KMS-11 (cell line): ENCODE measurements at regions not wholly inside any gene's neighbourhood (a gene's known extent, or its start where the extent isn't known, plus 50 kb on each side); places are given as distances from the start of the nearest gene placed in this dataset.

Experiments
- H2AFZ ChIP-seq: fragments of 200-600 bp; sonication (generic); 2 replicates; pipeline ENCODE4 v1.6.1; 2016; ENCODE audit warnings: antibody characterized with exemption, mixed run types, low read depth
- H3K27ac ChIP-seq: fragments of 200-600 bp; sonication (generic); 2 replicates; pipeline ENCODE4 v1.6.1; 2016; ENCODE audit warnings: mild to moderate bottlenecking, mixed run types
- H3K27me3 ChIP-seq: fragments of 200-600 bp; sonication (generic); 2 replicates; pipeline ENCODE4 v1.6.1; 2017; ENCODE audit warnings: mild to moderate bottlenecking, low read depth, mixed run types, moderate library complexity; ENCODE audit not compliant: insufficient read depth
- H3K36me3 ChIP-seq: fragments of 200-600 bp; sonication (generic); 2 replicates; pipeline ENCODE4 v1.6.1; 2017; ENCODE audit warnings: mild to moderate bottlenecking, mixed run types; ENCODE audit not compliant: insufficient read depth
- H3K4me1 ChIP-seq: fragments of 200-600 bp; sonication (generic); 2 replicates; pipeline ENCODE4 v1.6.1; 2016; ENCODE audit warnings: mild to moderate bottlenecking, low read depth, mixed run types; ENCODE audit not compliant: poor library complexity, severe bottlenecking
- H3K4me2 ChIP-seq: fragments of 200-600 bp; sonication (generic); 2 replicates; pipeline ENCODE4 v1.7.0; 2016; ENCODE audit warnings: mild to moderate bottlenecking, mixed run types
- H3K4me3 ChIP-seq: fragments of 200-600 bp; sonication (generic); IDR thresholded peaks from 2 replicates; pipeline ENCODE4 v1.6.1; 2017; ENCODE audit warnings: low read depth, low read length, mixed read lengths; ENCODE audit not compliant: insufficient read depth
- H3K79me2 ChIP-seq: fragments of 200-600 bp; sonication (generic); 2 replicates; pipeline ENCODE4 v1.6.1; 2016; ENCODE audit warnings: low read depth, mixed run types; ENCODE audit not compliant: insufficient read depth
- H3K9ac ChIP-seq: fragments of 200-600 bp; sonication (generic); 2 replicates; pipeline ENCODE4 v1.6.1; 2016; ENCODE audit warnings: mild to moderate bottlenecking, mixed run types
- H4K20me1 ChIP-seq: fragments of 200-600 bp; sonication (generic); 2 replicates; pipeline ENCODE4 v1.6.1; 2016; ENCODE audit warnings: mild to moderate bottlenecking, mixed run types; ENCODE audit not compliant: insufficient read depth
- CTCF ChIP-seq: fragments of 200-600 bp; sonication (generic); conservative IDR thresholded peaks from 2 replicates; pipeline ENCODE4 v1.6.1; 2017; ENCODE audit warnings: low read depth, mild to moderate bottlenecking, antibody characterized with exemption, low read length, moderate library complexity, mixed read lengths

GRCh38 chr2:168345601-168346000 lies 98.2 kb upstream of the STK39 start:
- TF ChIP-seq CTCF, result no peak
- Histone ChIP-seq H4K20me1 (no peaks in the 10 kb centered on the region), H2AFZ (no peak overlapping the region), H3K79me2 (no peaks in the 10 kb centered on the region), H3K36me3 (no peaks in the 10 kb centered on the region), H3K9ac (no peak overlapping the region), H3K4me2 (no peak overlapping the region), H3K4me3 (no peak overlapping the region), H3K4me1 (peaks cover 5% of the 10 kb centered on the region), H3K27ac (no peak overlapping the region), H3K27me3 (no peaks in the 10 kb centered on the region)

DNA sequence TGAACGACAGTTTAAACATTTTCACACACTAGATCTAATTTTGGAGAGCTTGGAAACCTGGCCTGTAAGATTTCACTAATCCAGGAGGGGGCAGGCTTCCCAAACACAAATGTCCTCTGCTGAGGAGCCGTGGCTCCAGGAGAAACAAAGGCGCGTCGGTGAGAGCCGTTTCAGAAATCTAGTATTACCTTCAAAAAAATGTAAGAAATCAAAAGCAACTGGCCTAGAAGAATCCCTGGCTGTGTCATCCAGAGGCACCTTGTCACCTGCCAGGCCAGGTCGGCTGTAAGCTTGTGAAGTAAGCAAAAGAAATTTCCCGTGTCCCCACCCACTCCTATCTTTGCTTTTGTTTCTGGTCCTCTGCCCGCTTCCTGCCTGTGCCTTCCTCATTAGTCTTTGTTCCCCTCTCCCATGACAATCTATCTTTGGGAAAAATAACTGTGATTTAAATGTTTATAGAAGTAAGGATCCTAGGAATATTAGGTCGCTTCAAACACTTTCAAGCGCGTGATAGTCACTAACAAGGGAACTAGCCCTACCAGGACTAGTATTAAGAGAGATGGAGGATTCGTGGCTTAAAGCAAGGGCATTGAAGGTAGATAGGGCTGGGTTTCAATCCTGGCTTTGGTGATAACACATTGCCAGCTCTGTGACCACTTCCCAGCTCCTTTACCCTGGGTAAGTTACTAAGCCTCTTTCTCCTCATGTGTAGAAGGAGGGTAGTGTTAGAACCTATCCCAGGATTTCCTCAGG lies 99.5 kb upstream of the STK39 start:
- Histone ChIP-seq H3K27ac (no peak overlapping the region), H3K4me1 (peaks cover 5% of the 10 kb centered on the region), H3K4me2 (peak overlapping the region; percentile 35), H2AFZ (peak overlapping the region; percentile 75), H4K20me1 (no peaks in the 10 kb centered on the region), H3K4me3 (peak overlapping the region; percentile 87), H3K36me3 (no peaks in the 10 kb centered on the region), H3K27me3 (no peaks in the 10 kb centered on the region), H3K79me2 (no peaks in the 10 kb centered on the region), H3K9ac (peak overlapping the region; percentile 23; the same call in 1 of the 2 replicates)
- TF ChIP-seq CTCF, result peak; percentile 84

DNA sequence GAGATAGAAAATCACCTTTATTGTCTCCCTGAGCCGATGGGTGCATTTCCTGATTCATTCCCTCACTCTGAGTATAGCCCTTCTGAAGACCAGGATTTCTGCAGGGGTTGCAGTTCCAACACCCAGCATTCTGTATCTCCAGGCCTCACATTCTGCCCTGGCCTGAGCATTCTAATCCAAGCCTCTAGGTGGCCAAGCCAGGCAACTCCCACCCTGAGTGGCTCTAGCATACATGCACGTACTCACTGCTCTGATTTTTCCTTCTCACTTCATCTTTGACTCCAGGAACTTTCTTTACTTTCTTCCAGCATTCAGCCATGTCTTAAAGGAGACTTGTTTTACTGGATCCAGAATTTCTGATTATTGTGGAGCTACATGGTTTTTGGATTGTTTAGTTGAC lies 100.7 kb upstream of the STK39 start:
- no peak overlapping the region for H3K9ac ChIP-seq
- no peaks in the 10 kb centered on the region for H4K20me1 ChIP-seq
- H2AFZ ChIP-seq, result no peak overlapping the region
- H3K27ac ChIP-seq, result no peak overlapping the region
- H3K27me3 ChIP-seq, result no peaks in the 10 kb centered on the region
- H3K4me3 ChIP-seq, result no peak overlapping the region
- no peaks in the 10 kb centered on the region for H3K79me2 ChIP-seq
- H3K4me2 ChIP-seq, result no peak overlapping the region
- peaks cover 5% of the 10 kb centered on the region for H3K4me1 ChIP-seq
- H3K36me3 ChIP-seq, result no peaks in the 10 kb centered on the region
- peak; percentile 53 for TF ChIP-seq CTCF

DNA sequence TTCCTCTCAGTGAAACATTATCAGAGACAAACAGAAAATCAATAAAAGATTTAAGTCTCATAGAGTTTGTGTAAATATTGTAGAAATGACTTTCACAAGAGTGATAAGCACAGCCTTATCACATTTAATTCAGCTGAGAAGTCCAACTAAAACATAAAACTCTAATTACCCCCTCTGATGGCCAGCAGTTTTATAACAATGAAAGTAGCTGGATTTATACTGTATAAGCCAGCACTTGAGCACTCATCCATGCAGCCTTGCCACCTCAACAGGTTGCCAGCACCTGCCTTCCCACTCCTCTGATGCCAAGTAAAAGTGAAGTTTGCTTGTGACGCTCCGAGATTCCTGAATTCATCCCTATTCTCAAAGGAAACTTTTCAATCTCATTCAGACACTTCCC lies 103.0 kb upstream of the STK39 start:
- H3K27ac ChIP-seq, result no peak overlapping the region
- no peaks in the 10 kb centered on the region for H4K20me1 ChIP-seq
- H3K4me2 ChIP-seq, result no peak overlapping the region
- H2AFZ ChIP-seq, result no peak overlapping the region
- no peak for TF ChIP-seq CTCF
- H3K9ac ChIP-seq, result no peak overlapping the region
- H3K4me3 ChIP-seq, result no peak overlapping the region
- H3K4me1 ChIP-seq, result peaks cover 5% of the 10 kb centered on the region
- H3K27me3 ChIP-seq, result no peaks in the 10 kb centered on the region
- H3K36me3 ChIP-seq, result no peaks in the 10 kb centered on the region
- no peaks in the 10 kb centered on the region for H3K79me2 ChIP-seq
